Parathyroid adenoma (tissue), 2 donors: ENCODE measurements at regions not wholly inside any gene's neighbourhood (a gene's known extent, or its start where the extent isn't known, plus 50 kb on each side); places are given as distances from the start of the nearest gene placed in this dataset.

ENCODE experiments used
- H2AFZ ChIP-seq: fragments of 300-600 bp; sonication (generic); one replicate; pipeline ENCODE4 v1.7.0; 2017; ENCODE audit warnings: antibody characterized with exemption, mild to moderate bottlenecking
- H3K27ac ChIP-seq: fragments of 300-600 bp; sonication (generic); one replicate; pipeline ENCODE4 v1.7.0; 2017
- H3K27me3 ChIP-seq: fragments of 300-600 bp; sonication (generic); one replicate; pipeline ENCODE4 v1.7.0; 2017; ENCODE audit warnings: low read length; ENCODE audit not compliant: control insufficient read depth, insufficient read depth
- H3K36me3 ChIP-seq: fragments of 300-600 bp; sonication (generic); one replicate; pipeline ENCODE4 v1.7.0; 2017; ENCODE audit warnings: low read length; ENCODE audit not compliant: control insufficient read depth, insufficient read depth
- H3K4me1 ChIP-seq: fragments of 300-600 bp; sonication (generic); one replicate; pipeline ENCODE4 v1.7.0; 2017; ENCODE audit warnings: control low read depth
- H3K4me2 ChIP-seq: fragments of 300-600 bp; sonication (generic); one replicate; pipeline ENCODE4 v1.7.0; 2017; ENCODE audit warnings: low read length
- H3K4me3 ChIP-seq: fragments of 300-600 bp; sonication (generic); one replicate; pipeline ENCODE4 v1.7.0; 2017; ENCODE audit warnings: low read depth, low read length
- H3K79me2 ChIP-seq: fragments of 300-600 bp; sonication (generic); one replicate; pipeline ENCODE4 v1.7.0; 2017; ENCODE audit warnings: control low read depth
- H3K9ac ChIP-seq: fragments of 300-600 bp; sonication (generic); one replicate; pipeline ENCODE4 v1.7.0; 2017; ENCODE audit warnings: mild to moderate bottlenecking
- H3K9me3 ChIP-seq: fragments of 300-600 bp; sonication (generic); one replicate; pipeline ENCODE4 v1.7.0; 2017; ENCODE audit warnings: low read length; ENCODE audit not compliant: control insufficient read depth
- CTCF ChIP-seq: fragments of 300-600 bp; sonication (generic); IDR thresholded peaks from one replicate; pipeline ENCODE4 v1.7.0; 2017; ENCODE audit warnings: antibody characterized with exemption, mild to moderate bottlenecking
- donor health status: primary hyperparathyroidism.

GRCh38 chr4:155570661-155571060 lies 96.0 kb upstream of the GUCY1A1 start:
- no peaks in the 10 kb centered on the region for H3K79me2 ChIP-seq
- H3K4me2 ChIP-seq: no peak overlapping the region
- no peak overlapping the region for H2AFZ ChIP-seq
- H3K4me1 ChIP-seq: no peaks in the 10 kb centered on the region
- no peak overlapping the region for H3K4me3 ChIP-seq
- H3K27ac ChIP-seq: no peak overlapping the region
- no peaks in the 10 kb centered on the region for H3K9me3 ChIP-seq
- H3K27me3 ChIP-seq: no peaks in the 10 kb centered on the region
- no peaks in the 10 kb centered on the region for H3K36me3 ChIP-seq
- TF ChIP-seq CTCF: no peak
- H3K9ac ChIP-seq: no peak overlapping the region

GRCh38 chr4:155569960-155570515 lies 96.6 kb upstream of the GUCY1A1 start:
- Histone ChIP-seq H3K36me3 (no peaks in the 10 kb centered on the region), H3K4me3 (no peak overlapping the region), H3K27ac (no peak overlapping the region), H3K27me3 (no peaks in the 10 kb centered on the region), H3K4me2 (no peak overlapping the region), H3K79me2 (no peaks in the 10 kb centered on the region), H2AFZ (no peak overlapping the region), H3K4me1 (no peaks in the 10 kb centered on the region), H3K9me3 (no peaks in the 10 kb centered on the region), H3K9ac (no peak overlapping the region)
- no peak for TF ChIP-seq CTCF

DNA sequence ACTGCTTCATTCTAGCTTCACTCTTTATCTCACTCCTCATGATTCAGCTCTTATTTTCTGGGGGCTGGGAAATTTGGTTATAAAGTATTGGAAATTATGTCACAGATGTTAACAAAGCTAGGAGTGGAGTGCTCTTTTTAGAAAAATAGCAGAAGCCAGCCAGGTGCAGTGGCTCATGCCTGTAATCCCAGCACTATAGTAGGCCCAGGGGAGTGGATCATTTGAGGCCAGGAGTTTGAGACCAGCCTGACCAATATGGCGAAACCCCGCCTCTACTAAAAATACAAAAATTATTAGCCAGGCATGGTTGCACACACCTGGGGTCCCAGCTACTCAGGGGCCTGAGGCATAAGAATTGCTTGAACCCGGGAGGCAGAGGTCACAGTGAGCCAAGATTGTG lies 97.2 kb upstream of the GUCY1A1 start:
- H3K4me2 ChIP-seq: no peak overlapping the region
- no peaks in the 10 kb centered on the region for H3K4me1 ChIP-seq

GRCh38 chr4:155568641-155569220 lies 97.9 kb upstream of the GUCY1A1 start:
- Histone ChIP-seq H3K9ac (no peak overlapping the region), H3K79me2 (no peaks in the 10 kb centered on the region), H3K27me3 (no peaks in the 10 kb centered on the region), H3K27ac (no peak overlapping the region), H3K4me2 (no peak overlapping the region), H2AFZ (no peak overlapping the region), H3K36me3 (no peaks in the 10 kb centered on the region), H3K9me3 (no peaks in the 10 kb centered on the region), H3K4me3 (no peak overlapping the region), H3K4me1 (no peaks in the 10 kb centered on the region)
- TF ChIP-seq CTCF: no peak

More for the DNA sequence above, 97.2 kb upstream of the GUCY1A1 start:
- Histone ChIP-seq H3K9me3 (no peaks in the 10 kb centered on the region), H3K9ac (no peak overlapping the region), H3K4me3 (no peak overlapping the region), H3K27me3 (no peaks in the 10 kb centered on the region), H3K27ac (no peak overlapping the region), H3K36me3 (no peaks in the 10 kb centered on the region), H2AFZ (no peak overlapping the region), H3K79me2 (no peaks in the 10 kb centered on the region)
- TF ChIP-seq CTCF: no peak

DNA sequence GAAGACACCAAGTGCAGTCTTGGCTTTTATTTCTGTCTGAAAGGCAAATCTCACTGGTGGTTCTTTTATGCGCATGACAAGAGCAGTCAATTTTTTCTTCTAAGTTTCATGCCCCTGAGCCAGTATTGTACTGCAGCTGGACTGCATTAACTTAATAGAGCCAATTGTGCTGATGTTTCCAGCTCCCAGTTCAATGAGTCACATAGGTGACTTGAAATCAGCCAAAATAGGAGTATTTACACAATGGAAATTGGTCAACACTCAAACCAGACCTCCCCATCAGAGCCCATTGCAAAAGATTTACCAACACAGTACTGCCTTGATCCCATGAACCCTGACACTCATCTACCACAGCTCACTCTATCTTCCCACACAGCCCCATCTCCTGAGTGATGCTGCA lies 100.3 kb upstream of the GUCY1A1 start:
- H2AFZ ChIP-seq: no peak overlapping the region
- no peaks in the 10 kb centered on the region for H3K9me3 ChIP-seq
- H3K4me2 ChIP-seq: no peak overlapping the region
- no peak for TF ChIP-seq CTCF
- H3K27ac ChIP-seq: no peak overlapping the region
- no peaks in the 10 kb centered on the region for H3K27me3 ChIP-seq
- no peaks in the 10 kb centered on the region for H3K36me3 ChIP-seq
- H3K4me3 ChIP-seq: no peak overlapping the region
- no peaks in the 10 kb centered on the region for H3K4me1 ChIP-seq
- no peak overlapping the region for H3K9ac ChIP-seq
- no peaks in the 10 kb centered on the region for H3K79me2 ChIP-seq
